ENCODE measurements at regions not wholly inside any gene's neighbourhood (a gene's known extent, or its start where the extent isn't known, plus 50 kb on each side); places are given as distances from the start of the nearest gene placed in this dataset.

- TF ChIP-seq CBX5 (IDR thresholded peaks at IDR 0.05; ENCODE audit: low read depth) (no peak), CBX3 (IDR thresholded peaks at IDR 0.05; ENCODE audit: borderline replicate concordance, low read depth) (no peak), ATF7 (IDR thresholded peaks at IDR 0.05; ENCODE audit: low read depth) (no peak), RBBP5 (conservative IDR thresholded peaks at IDR 0.05) (no peak), ZBTB11 (CRISPR knock-in tag; IDR thresholded peaks at IDR 0.05) (no peak), POU2F2 (IDR thresholded peaks at IDR 0.05; ENCODE audit: borderline replicate concordance, low read depth, low read length) (no peak), PAX5 (IDR thresholded peaks at IDR 0.05; ENCODE audit: borderline replicate concordance, low read depth, low read length) (no peak), RB1 (IDR thresholded peaks at IDR 0.05; ENCODE audit: borderline replicate concordance) (no peak), YY1 (IDR thresholded peaks at IDR 0.05; ENCODE audit: low read depth, low read length) (no peak)
- TF ChIP-seq, protein P1, sequence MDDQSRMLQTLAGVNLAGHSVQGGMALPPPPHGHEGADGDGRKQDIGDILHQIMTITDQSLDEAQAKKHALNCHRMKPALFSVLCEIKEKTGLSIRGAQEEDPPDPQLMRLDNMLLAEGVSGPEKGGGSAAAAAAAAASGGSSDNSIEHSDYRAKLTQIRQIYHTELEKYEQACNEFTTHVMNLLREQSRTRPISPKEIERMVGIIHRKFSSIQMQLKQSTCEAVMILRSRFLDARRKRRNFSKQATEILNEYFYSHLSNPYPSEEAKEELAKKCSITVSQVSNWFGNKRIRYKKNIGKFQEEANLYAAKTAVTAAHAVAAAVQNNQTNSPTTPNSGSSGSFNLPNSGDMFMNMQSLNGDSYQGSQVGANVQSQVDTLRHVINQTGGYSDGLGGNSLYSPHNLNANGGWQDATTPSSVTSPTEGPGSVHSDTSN (IDR thresholded peaks at IDR 0.05; ENCODE audit: insufficient replicate concordance, low read depth, low read length) = no peak
- TF ChIP-seq, protein P2, sequence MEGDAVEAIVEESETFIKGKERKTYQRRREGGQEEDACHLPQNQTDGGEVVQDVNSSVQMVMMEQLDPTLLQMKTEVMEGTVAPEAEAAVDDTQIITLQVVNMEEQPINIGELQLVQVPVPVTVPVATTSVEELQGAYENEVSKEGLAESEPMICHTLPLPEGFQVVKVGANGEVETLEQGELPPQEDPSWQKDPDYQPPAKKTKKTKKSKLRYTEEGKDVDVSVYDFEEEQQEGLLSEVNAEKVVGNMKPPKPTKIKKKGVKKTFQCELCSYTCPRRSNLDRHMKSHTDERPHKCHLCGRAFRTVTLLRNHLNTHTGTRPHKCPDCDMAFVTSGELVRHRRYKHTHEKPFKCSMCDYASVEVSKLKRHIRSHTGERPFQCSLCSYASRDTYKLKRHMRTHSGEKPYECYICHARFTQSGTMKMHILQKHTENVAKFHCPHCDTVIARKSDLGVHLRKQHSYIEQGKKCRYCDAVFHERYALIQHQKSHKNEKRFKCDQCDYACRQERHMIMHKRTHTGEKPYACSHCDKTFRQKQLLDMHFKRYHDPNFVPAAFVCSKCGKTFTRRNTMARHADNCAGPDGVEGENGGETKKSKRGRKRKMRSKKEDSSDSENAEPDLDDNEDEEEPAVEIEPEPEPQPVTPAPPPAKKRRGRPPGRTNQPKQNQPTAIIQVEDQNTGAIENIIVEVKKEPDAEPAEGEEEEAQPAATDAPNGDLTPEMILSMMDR (IDR thresholded peaks at IDR 0.05 in 2 of 3, conservative IDR thresholded peaks at IDR 0.05 in 1 of 3; ENCODE audit: control insufficient read depth in 2 of 3, extremely low read depth in 1 of 3, insufficient read depth in 1 of 3, low read depth in 3 of 3, low read length in 3 of 3) = no peak
Measured at GRCh38 chr1:82646888-82647287, 846.2 kb downstream of the ADGRL2 start (continued).
